Brain microvascular endothelial cell (primary cell): ENCODE measurements at regions not wholly inside any gene's neighbourhood (a gene's known extent, or its start where the extent isn't known, plus 50 kb on each side); places are given as distances from the start of the nearest gene placed in this dataset.

Experiments used
- DNase-seq: peaks from one replicate; pipeline ENCODE4 v3.0.0-alpha.2; 2020
- H3K27ac ChIP-seq: fragments of 250-450 bp; sonication (Bioruptor Pico); 2 replicates; pipeline ENCODE4 v1.5.1; 2020; ENCODE audit warnings: mild to moderate bottlenecking, moderate library complexity
- H3K27me3 ChIP-seq: fragments of 250-450 bp; sonication (Bioruptor Pico); replicated peaks from 2 replicates; pipeline ENCODE4 v1.5.1; 2020; ENCODE audit warnings: mild to moderate bottlenecking
- H3K36me3 ChIP-seq: fragments of 250-450 bp; sonication (Bioruptor Pico); replicated peaks from 2 replicates; pipeline ENCODE4 v1.5.1; 2020; ENCODE audit warnings: mild to moderate bottlenecking
- H3K4me3 ChIP-seq: 2 replicates; pipeline ENCODE4 v1.5.1; 2011; ENCODE audit warnings: low read depth, mild to moderate bottlenecking, control low read depth, low read length, moderate library complexity
- in situ Hi-C: cut with HindIII; loops from 2 replicates; pipeline ENCODE4 v1.10.0; 2017; ENCODE audit warnings: low sequenced_read_pairs, low pct_ligation_motif_present
- TF ChIP-seq, protein P1 (sequence below): IDR thresholded peaks from 2 replicates; pipeline ENCODE4 v1.5.1; 2011; ENCODE audit warnings: low read depth, mild to moderate bottlenecking, moderate library complexity, low read length, control low read depth, inconsistent platforms; ENCODE audit errors: missing control alignments

- no peak for DNase-seq
- no peak overlapping the region for H3K27ac ChIP-seq
- H3K36me3 ChIP-seq = no peaks in the 10 kb centered on the region
- H3K27me3 ChIP-seq = no peaks in the 10 kb centered on the region
- in situ Hi-C loops = loop anchor here (25.0 kb wide), 1 partner anchor 220 kb away; the partner anchor contains the start of gene PHYHIPL
- TF ChIP-seq, protein P1, sequence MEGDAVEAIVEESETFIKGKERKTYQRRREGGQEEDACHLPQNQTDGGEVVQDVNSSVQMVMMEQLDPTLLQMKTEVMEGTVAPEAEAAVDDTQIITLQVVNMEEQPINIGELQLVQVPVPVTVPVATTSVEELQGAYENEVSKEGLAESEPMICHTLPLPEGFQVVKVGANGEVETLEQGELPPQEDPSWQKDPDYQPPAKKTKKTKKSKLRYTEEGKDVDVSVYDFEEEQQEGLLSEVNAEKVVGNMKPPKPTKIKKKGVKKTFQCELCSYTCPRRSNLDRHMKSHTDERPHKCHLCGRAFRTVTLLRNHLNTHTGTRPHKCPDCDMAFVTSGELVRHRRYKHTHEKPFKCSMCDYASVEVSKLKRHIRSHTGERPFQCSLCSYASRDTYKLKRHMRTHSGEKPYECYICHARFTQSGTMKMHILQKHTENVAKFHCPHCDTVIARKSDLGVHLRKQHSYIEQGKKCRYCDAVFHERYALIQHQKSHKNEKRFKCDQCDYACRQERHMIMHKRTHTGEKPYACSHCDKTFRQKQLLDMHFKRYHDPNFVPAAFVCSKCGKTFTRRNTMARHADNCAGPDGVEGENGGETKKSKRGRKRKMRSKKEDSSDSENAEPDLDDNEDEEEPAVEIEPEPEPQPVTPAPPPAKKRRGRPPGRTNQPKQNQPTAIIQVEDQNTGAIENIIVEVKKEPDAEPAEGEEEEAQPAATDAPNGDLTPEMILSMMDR = no peak
- no peak overlapping the region for H3K4me3 ChIP-seq
Observed at GRCh38 chr10:58967551-58968388, 208.7 kb upstream of the PHYHIPL start.

DNA sequence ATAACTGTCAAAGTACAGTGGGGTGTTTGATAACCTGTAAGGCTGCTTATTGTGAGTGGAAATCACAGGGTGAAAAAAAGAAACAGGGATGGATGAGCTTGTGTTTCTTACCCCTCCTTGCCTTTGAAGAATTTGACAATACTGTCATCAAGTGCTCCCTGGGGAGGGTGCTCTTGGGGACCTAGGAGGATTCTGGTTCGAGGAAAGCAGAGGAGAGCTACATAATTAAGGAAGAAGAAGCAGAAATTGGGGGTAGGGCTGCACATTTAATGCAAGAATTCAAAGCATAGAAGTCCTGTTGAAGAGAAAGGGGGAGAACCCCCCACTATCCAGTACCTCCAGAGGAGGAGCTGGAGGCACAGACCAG, 208.1 kb upstream of the PHYHIPL start:
- no peak for DNase-seq
- TF ChIP-seq, protein P1 = no peak
- Histone ChIP-seq H3K4me3 (no peak overlapping the region), H3K27me3 (no peaks in the 10 kb centered on the region), H3K27ac (no peak overlapping the region), H3K36me3 (no peaks in the 10 kb centered on the region)
- in situ Hi-C loops = loop anchor here (25.0 kb wide), 1 partner anchor 219 kb away; the partner anchor contains the start of gene PHYHIPL

DNA sequence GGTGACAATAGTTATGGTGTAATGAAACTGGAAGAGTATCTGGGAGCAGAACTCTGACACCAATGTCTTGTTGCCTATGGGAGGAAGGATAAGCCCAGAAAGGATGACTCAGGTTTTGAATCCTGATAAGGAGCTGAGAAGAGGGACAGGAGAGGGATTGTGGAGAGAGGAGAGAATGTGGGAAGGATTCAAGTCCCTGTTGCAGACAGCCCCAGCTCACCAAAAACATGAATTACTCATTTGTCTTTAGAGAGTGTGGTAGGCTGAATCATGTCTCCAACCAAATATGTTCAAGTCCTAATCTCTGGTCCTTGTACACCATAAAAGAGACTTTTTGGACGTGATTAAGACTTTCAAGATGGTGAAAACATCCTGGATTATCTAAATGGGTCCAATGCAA, 206.9 kb upstream of the PHYHIPL start:
- Histone ChIP-seq H3K27me3 (no peaks in the 10 kb centered on the region), H3K4me3 (no peak overlapping the region), H3K36me3 (no peaks in the 10 kb centered on the region), H3K27ac (no peak overlapping the region)
- TF ChIP-seq, protein P1 = no peak
- peak; percentile 75 for DNase-seq
- in situ Hi-C loops = loop anchor here (25.0 kb wide), 1 partner anchor 218 kb away; the partner anchor contains the start of gene PHYHIPL

DNA sequence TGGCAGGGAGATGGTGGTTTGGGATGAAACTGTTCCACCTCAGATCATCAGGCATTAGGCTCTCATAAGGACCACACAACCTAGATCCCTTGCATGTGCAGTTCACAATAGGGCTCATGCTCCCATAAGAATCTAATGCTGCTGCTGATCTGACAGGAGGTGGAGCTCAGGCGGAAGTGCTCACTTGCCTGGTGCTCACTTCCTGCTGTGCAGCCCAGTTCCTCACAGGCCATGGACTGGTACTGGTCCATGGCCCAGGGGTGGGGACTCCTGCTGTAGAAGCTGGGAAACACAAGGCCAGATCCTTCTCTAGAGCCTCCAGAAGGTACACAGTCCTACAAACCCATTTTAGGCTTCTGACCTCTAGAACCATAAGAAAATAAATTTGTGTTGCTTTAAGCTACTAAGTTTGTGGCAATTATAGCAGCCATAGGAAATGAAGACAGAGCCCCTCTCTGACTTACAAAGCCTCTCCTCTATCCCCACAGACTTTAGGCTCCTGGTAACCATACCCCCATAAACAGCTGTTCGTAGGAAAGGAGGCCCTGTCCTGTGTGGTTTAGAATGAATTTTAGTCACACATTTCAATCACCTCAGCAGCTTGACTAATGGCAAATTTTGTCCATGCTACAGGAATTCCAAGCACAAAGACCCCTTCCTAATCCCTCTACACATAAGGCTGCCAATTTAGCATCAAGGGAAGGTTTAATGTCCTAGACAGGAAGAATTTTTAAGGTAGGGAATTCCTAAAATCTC, 206.1 kb upstream of the PHYHIPL start:
- in situ Hi-C loops = loop anchor here (25.0 kb wide), 1 partner anchor 217 kb away; the partner anchor contains the start of gene PHYHIPL
- DNase-seq = no peak
- TF ChIP-seq, protein P1 = no peak

DNA sequence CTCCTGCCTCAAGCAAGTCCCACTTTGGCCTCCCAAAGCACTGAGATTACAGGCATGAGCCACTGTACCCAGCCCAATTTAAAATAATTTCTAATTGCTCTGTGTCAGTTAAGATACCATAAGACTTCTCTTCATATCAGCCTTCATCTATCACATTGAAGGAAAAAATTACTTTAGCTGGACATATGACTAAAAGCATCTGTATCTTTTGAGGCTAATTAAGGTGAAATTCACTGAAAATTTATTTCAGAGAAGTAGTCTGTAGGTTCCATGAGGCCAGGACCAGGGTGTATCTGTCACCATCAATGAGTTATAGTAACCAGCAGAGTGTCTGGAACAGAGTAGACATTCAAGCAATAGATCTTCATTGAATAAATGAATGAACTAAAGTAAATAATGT, 205.2 kb upstream of the PHYHIPL start:
- Histone ChIP-seq H3K27me3 (no peaks in the 10 kb centered on the region), H3K4me3 (no peak overlapping the region), H3K36me3 (no peaks in the 10 kb centered on the region), H3K27ac (no peak overlapping the region)
- TF ChIP-seq, protein P1 = no peak
- DNase-seq = no peak
- in situ Hi-C loops = loop anchor here (25.0 kb wide), 1 partner anchor 216 kb away; the partner anchor contains the start of gene PHYHIPL

More for the DNA sequence above, 206.1 kb upstream of the PHYHIPL start:
- Histone ChIP-seq H3K4me3 (no peak overlapping the region), H3K27me3 (no peaks in the 10 kb centered on the region), H3K27ac (no peak overlapping the region), H3K36me3 (no peaks in the 10 kb centered on the region)
